HG02938 (cell line): ENCODE measurements at regions not wholly inside any gene's neighbourhood (a gene's known extent, or its start where the extent isn't known, plus 50 kb on each side); places are given as distances from the start of the nearest gene placed in this dataset.
"Not testable (repeated sequence)": the region's sequence is repeated elsewhere in the genome, so short reads cannot be mapped to it uniquely, and the experiment has no call there.

Experiments used
- ATAC-seq: cut with Tn5 transposase; IDR thresholded peaks from one replicate; pipeline ENCODE4 v1.9.1; 2021; ENCODE audit warnings: mild to moderate bottlenecking, moderate library complexity; ENCODE audit not compliant: unreplicated experiment

GRCh38 chr3:139267300-139268246, 76.2 kb upstream of the MRPS22 start:
- ATAC-seq = no peak

GRCh38 chr3:139269984-139270383, 73.8 kb upstream of the MRPS22 start:
- no peak for ATAC-seq

GRCh38 chr3:139270652-139271051, 73.2 kb upstream of the MRPS22 start:
- not testable (repeated sequence) for ATAC-seq

GRCh38 chr3:139280027-139280671, 63.7 kb upstream of the MRPS22 start:
- no peak for ATAC-seq

GRCh38 chr3:139281096-139281495, 62.7 kb upstream of the MRPS22 start:
- no peak for ATAC-seq

GRCh38 chr3:139281522-139282196, 62.2 kb upstream of the MRPS22 start:
- ATAC-seq = no peak

GRCh38 chr3:139283301-139283700, 60.5 kb upstream of the MRPS22 start:
- no peak for ATAC-seq

- ATAC-seq = no peak
These were observed 59.6 kb upstream of the MRPS22 start for GRCh38 chr3:139284221-139284620.

- ATAC-seq = no peak
These were observed 58.1 kb upstream of the MRPS22 start for GRCh38 chr3:139285691-139286090.

- no peak for ATAC-seq
These were observed 57.6 kb upstream of the MRPS22 start for GRCh38 chr3:139286241-139286640.

GRCh38 chr3:139286825-139287224, 57.0 kb upstream of the MRPS22 start:
- ATAC-seq = no peak

GRCh38 chr3:139287557-139287956, 56.3 kb upstream of the MRPS22 start:
- ATAC-seq = no peak

- no peak for ATAC-seq
These were observed 55.5 kb upstream of the MRPS22 start for GRCh38 chr3:139288266-139288821.

GRCh38 chr3:139289860-139290524, 53.8 kb upstream of the MRPS22 start:
- no peak for ATAC-seq

- ATAC-seq = no peak
These were observed 52.4 kb upstream of the MRPS22 start for GRCh38 chr3:139291276-139292051.

GRCh38 chr3:139292192-139292591, 51.6 kb upstream of the MRPS22 start:
- no peak for ATAC-seq

- no peak for ATAC-seq
These were observed 50.8 kb upstream of the MRPS22 start for GRCh38 chr3:139292711-139293664.

- no peak for ATAC-seq
These were observed 50.2 kb upstream of the MRPS22 start for GRCh38 chr3:139293665-139294023.
